ENCODE measurements at regions not wholly inside any gene's neighbourhood (a gene's known extent, or its start where the extent isn't known, plus 50 kb on each side); places are given as distances from the start of the nearest gene placed in this dataset.

DNA sequence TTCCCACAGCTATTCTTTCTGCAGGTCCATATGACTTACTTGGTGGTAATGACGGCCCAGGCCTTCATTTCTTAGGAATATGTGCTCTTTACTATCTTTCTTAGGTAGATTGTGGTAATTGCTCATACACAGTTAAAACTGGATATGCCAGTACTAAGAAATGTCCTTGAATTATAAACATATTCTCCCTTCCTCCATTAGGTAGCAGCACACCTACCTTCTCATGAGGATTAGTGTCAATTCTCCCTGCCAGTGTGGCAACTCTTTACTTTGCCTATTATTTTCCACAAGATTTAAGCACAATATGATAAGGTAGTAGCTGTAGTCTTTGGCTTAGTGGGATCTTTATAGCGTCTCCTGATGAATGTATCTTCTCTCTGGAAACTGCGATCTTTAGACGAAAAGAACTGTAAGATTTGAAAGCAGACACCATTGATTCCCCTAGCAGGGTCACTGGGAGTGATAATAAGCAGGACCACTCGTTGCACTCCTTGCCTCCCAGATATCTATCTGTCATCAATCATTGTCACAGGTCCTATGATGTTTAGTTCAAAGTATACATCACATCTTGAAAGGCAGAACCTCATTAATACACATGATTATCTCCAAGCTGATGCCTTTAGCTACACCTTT lies 1240.7 kb downstream of the C4orf33 start:
- no peak overlapping the region for H2AFZ ChIP-seq (ENCODE audit: low read depth, low read length)
- H3K4me2 ChIP-seq (ENCODE audit: insufficient read depth, low read length) = no peak overlapping the region
- DNase-seq = no peak
- no peaks in the 10 kb centered on the region for H3K27me3 ChIP-seq (ENCODE audit: insufficient read depth, low read length, poor library complexity)
- H3K4me3 ChIP-seq (ENCODE audit: low read depth in 1 of 2, low read length in 2 of 2) = no peak overlapping the region
- H3K79me2 ChIP-seq (ENCODE audit: insufficient read depth, low read length) = no peaks in the 10 kb centered on the region
- no peaks in the 10 kb centered on the region for H3K9me3 ChIP-seq (ENCODE audit: insufficient read depth, low read length, severe bottlenecking)
- no peak overlapping the region for H3K27ac ChIP-seq (ENCODE audit: low read length)
- no peak overlapping the region for H3K9ac ChIP-seq (ENCODE audit: low read depth, low read length)
- ATAC-seq (ENCODE audit: insufficient read depth, low read depth) = peak; percentile 71; the same call in 2 of the 3 replicates
- H3K36me3 ChIP-seq (ENCODE audit: insufficient read depth, low read length) = no peaks in the 10 kb centered on the region
- TF ChIP-seq, protein P1, sequence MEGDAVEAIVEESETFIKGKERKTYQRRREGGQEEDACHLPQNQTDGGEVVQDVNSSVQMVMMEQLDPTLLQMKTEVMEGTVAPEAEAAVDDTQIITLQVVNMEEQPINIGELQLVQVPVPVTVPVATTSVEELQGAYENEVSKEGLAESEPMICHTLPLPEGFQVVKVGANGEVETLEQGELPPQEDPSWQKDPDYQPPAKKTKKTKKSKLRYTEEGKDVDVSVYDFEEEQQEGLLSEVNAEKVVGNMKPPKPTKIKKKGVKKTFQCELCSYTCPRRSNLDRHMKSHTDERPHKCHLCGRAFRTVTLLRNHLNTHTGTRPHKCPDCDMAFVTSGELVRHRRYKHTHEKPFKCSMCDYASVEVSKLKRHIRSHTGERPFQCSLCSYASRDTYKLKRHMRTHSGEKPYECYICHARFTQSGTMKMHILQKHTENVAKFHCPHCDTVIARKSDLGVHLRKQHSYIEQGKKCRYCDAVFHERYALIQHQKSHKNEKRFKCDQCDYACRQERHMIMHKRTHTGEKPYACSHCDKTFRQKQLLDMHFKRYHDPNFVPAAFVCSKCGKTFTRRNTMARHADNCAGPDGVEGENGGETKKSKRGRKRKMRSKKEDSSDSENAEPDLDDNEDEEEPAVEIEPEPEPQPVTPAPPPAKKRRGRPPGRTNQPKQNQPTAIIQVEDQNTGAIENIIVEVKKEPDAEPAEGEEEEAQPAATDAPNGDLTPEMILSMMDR (IDR thresholded peaks at IDR 0.05; ENCODE audit: borderline replicate concordance, extremely low read depth, low read length, poor library complexity, severe bottlenecking) = peak; percentile 67
- TF ChIP-seq EZH2 (IDR thresholded peaks at IDR 0.05; ENCODE audit: borderline replicate concordance, low read depth, low read length, severe bottlenecking) = no peak
- no peaks in the 10 kb centered on the region for H3K4me1 ChIP-seq (ENCODE audit: insufficient read depth, low read length)
- no peaks in the 10 kb centered on the region for H4K20me1 ChIP-seq (ENCODE audit: insufficient read depth, low read length)

DNA sequence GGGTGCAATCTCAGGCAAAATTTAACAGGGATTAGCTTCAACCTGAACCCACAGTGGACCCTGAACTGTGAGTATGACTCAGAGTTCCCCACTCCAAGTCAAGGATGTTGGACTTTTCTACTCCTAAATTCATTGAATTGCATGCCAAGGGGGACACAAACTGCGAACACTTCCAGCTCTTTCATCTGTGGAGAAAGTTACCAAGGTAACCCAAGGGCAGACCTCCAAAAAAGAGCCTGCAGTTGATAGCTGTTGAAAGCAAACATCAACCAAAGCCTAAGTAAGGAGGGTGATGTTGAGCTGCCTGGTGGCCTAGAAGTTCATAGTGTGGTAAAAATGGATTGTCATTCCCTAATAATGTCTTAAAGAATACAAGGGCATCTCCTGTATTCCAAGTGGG lies 1242.9 kb downstream of the C4orf33 start:
- no peak overlapping the region for H3K4me3 ChIP-seq (ENCODE audit: low read depth in 1 of 2, low read length in 2 of 2)
- H3K9ac ChIP-seq (ENCODE audit: low read depth, low read length) = no peak overlapping the region
- H2AFZ ChIP-seq (ENCODE audit: low read depth, low read length) = no peak overlapping the region; the same call in 1 of the 2 replicates
- no peak overlapping the region for H3K4me2 ChIP-seq (ENCODE audit: insufficient read depth, low read length)
- no peak for TF ChIP-seq EZH2 (IDR thresholded peaks at IDR 0.05; ENCODE audit: borderline replicate concordance, low read depth, low read length, severe bottlenecking)
- TF ChIP-seq, protein P1 (IDR thresholded peaks at IDR 0.05; ENCODE audit: borderline replicate concordance, extremely low read depth, low read length, poor library complexity, severe bottlenecking) = no peak
- no peak overlapping the region for H3K27ac ChIP-seq (ENCODE audit: low read length)
- ATAC-seq (ENCODE audit: insufficient read depth, low read depth) = no peak
- H3K36me3 ChIP-seq (ENCODE audit: insufficient read depth, low read length) = no peaks in the 10 kb centered on the region
- H4K20me1 ChIP-seq (ENCODE audit: insufficient read depth, low read length) = no peaks in the 10 kb centered on the region
- no peaks in the 10 kb centered on the region for H3K9me3 ChIP-seq (ENCODE audit: insufficient read depth, low read length, severe bottlenecking)
- H3K27me3 ChIP-seq (ENCODE audit: insufficient read depth, low read length, poor library complexity) = no peaks in the 10 kb centered on the region
- no peaks in the 10 kb centered on the region for H3K79me2 ChIP-seq (ENCODE audit: insufficient read depth, low read length)
- no peaks in the 10 kb centered on the region for H3K4me1 ChIP-seq (ENCODE audit: insufficient read depth, low read length)
- DNase-seq = no peak

DNA sequence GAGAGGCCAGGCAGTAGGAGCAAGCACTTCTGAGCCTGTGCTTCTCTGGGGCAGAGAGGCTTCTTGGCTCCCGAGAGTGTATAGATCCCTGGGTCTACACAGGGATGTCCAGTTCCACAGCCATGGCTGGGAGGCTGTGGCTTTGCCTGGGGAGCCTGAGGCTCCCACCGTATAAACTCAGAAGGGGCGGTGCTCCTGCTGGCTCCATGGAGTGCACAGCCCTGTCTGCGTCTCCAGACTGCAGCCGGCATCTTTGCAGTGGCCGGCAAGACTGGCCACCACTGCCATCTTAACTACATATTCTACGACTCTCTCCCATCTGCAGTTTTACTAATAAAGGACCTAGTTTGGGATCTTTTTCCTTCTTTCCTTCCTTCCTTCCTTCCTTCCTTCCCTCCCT lies 1253.8 kb downstream of the C4orf33 start:
- ATAC-seq (ENCODE audit: insufficient read depth, low read depth) = no peak
- Histone ChIP-seq H3K36me3 (ENCODE audit: insufficient read depth, low read length) (no peaks in the 10 kb centered on the region), H3K9ac (ENCODE audit: low read depth, low read length) (no peak overlapping the region), H3K4me2 (ENCODE audit: insufficient read depth, low read length) (no peak overlapping the region), H3K79me2 (ENCODE audit: insufficient read depth, low read length) (no peaks in the 10 kb centered on the region), H2AFZ (ENCODE audit: low read depth, low read length) (no peak overlapping the region), H4K20me1 (ENCODE audit: insufficient read depth, low read length) (no peaks in the 10 kb centered on the region), H3K27me3 (ENCODE audit: insufficient read depth, low read length, poor library complexity) (no peaks in the 10 kb centered on the region), H3K4me3 (ENCODE audit: low read depth in 1 of 2, low read length in 2 of 2) (no peak overlapping the region), H3K9me3 (ENCODE audit: insufficient read depth, low read length, severe bottlenecking) (no peaks in the 10 kb centered on the region), H3K27ac (ENCODE audit: low read length) (no peak overlapping the region), H3K4me1 (ENCODE audit: insufficient read depth, low read length) (no peaks in the 10 kb centered on the region)
- no peak for TF ChIP-seq EZH2 (IDR thresholded peaks at IDR 0.05; ENCODE audit: borderline replicate concordance, low read depth, low read length, severe bottlenecking)
- TF ChIP-seq, protein P1 (IDR thresholded peaks at IDR 0.05; ENCODE audit: borderline replicate concordance, extremely low read depth, low read length, poor library complexity, severe bottlenecking) = no peak
- no peak for DNase-seq

All from DND-41 (cell line).